K562 (cell line): ENCODE measurements at regions not wholly inside any gene's neighbourhood (a gene's known extent, or its start where the extent isn't known, plus 50 kb on each side); places are given as distances from the start of the nearest gene placed in this dataset.

Experiments
- ATAC-seq: fragments of 200-7000 bp; cut with Tn5 transposase; 3 replicates; pipeline ENCODE4 v1.9.1; 2020; ENCODE audit warnings: moderate library complexity
- BruUV-seq: library from RNA; stranded (reverse); fragments of 400-500 nt; replicated peaks from 2 replicates; lab custom pipeline; 2021; lab: Mats Ljungman, UMichigan
- CTCF ChIA-PET: fragments of 300-600 bp; formaldehyde crosslinking; extraction: SDS; loops from one replicate; lab custom pipeline; 2021; ENCODE audit warnings: low intra/inter-chr PET ratio; lab: Yijun Ruan, JAX
- POLR2A ChIA-PET: fragments of 300-600, 350-650 bp; sonication (Branson Sonifier 250); formaldehyde crosslinking; extraction: SDS; loops from one replicate; lab custom pipeline; 2021; ENCODE audit warnings: antibody characterized with exemption, inconsistent platforms; lab: Yijun Ruan, JAX
- DNase-seq, 4 experiments: peaks; one replicate each; pipeline versions ENCODE4 v3.0.0 to v3.0.0-alpha.2; 2011 to 2018; ENCODE audit warnings: low spot score in 3 of 4, mixed read lengths in 3 of 4; ENCODE audit errors: extremely low read depth in 1 of 4
- FAIRE-seq: peaks from 2 replicates; lab custom pipeline; 2011; peaks lifted over from hg19 to GRCh38; lab: Jason Lieb, UNC
- H2AFZ ChIP-seq: 2 replicates; pipeline ENCODE4 v1.6.0; 2011; ENCODE audit warnings: low read depth, low read length, control low read depth, inconsistent platforms
- H3K27ac ChIP-seq: fragments of 200-600 bp; 3 replicates; pipeline ENCODE4 v1.8.0; 2011; ENCODE audit warnings: low read depth, mild to moderate bottlenecking, control low read depth, inconsistent platforms, low read length, moderate library complexity, mixed read lengths; ENCODE audit errors: extremely low read depth
- H3K27me3 ChIP-seq, 2 experiments: fragments of 300-600 bp in 1 of 2; 2 replicates in 1 of 2; 3 replicates in 1 of 2; pipeline versions ENCODE4 v1.6.0 to v1.8.0; 2011; ENCODE audit warnings: inconsistent platforms in 2 of 2, low read length in 2 of 2, mild to moderate bottlenecking in 1 of 2, mixed read lengths in 1 of 2, moderate library complexity in 1 of 2; ENCODE audit not compliant: control insufficient read depth in 2 of 2, insufficient read depth in 2 of 2
- H3K36me3 ChIP-seq: fragments of 300-600 bp; 3 replicates; pipeline ENCODE4 v1.8.0; 2011; ENCODE audit warnings: mild to moderate bottlenecking, low read length, inconsistent platforms; ENCODE audit not compliant: control insufficient read depth, insufficient read depth
- H3K4me1 ChIP-seq, 2 experiments: fragments of 200-600 bp in 1 of 2; replicated peaks in 1 of 2; 2 replicates in 1 of 2; 3 replicates in 1 of 2; pipeline versions ENCODE4 v1.5.1 to v1.8.0; 2011; ENCODE audit warnings: inconsistent platforms in 2 of 2, low read length in 2 of 2, mild to moderate bottlenecking in 1 of 2, mixed read lengths in 1 of 2, moderate library complexity in 1 of 2; ENCODE audit not compliant: control insufficient read depth in 2 of 2, insufficient read depth in 2 of 2
- H3K4me2 ChIP-seq: 2 replicates; pipeline ENCODE4 v1.6.1; 2011; ENCODE audit warnings: low read length, control low read depth, inconsistent platforms, mixed read lengths; ENCODE audit not compliant: insufficient read depth
- H3K4me3 ChIP-seq: fragments of 200-600 bp; sonication (generic), shearing (Covaris generic); 2 replicates; pipeline ENCODE4 v1.5.1; 2016; ENCODE audit warnings: control low read depth, inconsistent platforms
- H3K79me2 ChIP-seq: fragments of 200-600 bp; 3 replicates; pipeline ENCODE4 v1.8.0; 2011; ENCODE audit warnings: low read length, inconsistent platforms; ENCODE audit not compliant: control insufficient read depth, insufficient read depth
- H3K9ac ChIP-seq, 2 experiments: 2 replicates each; pipeline versions ENCODE4 v1.6.0 to v1.6.1; 2011; ENCODE audit warnings: low read depth in 2 of 2, low read length in 2 of 2, control low read depth in 1 of 2, inconsistent platforms in 1 of 2, mild to moderate bottlenecking in 1 of 2, mixed read lengths in 1 of 2; ENCODE audit not compliant: insufficient read depth in 1 of 2
- H3K9me1 ChIP-seq: one replicate; pipeline ENCODE4 v1.6.0; 2011; ENCODE audit warnings: inconsistent platforms, mild to moderate bottlenecking, low read length, moderate library complexity; ENCODE audit not compliant: control insufficient read depth, insufficient read depth
- H3K9me3 ChIP-seq: replicated peaks from 2 replicates; pipeline ENCODE4 v1.5.1; 2011; ENCODE audit warnings: low read depth, low read length, inconsistent platforms; ENCODE audit not compliant: control insufficient read depth, insufficient read depth
- H4K20me1 ChIP-seq: replicated peaks from 2 replicates; pipeline ENCODE4 v1.6.1; 2011; ENCODE audit warnings: low read length, inconsistent platforms, mixed read lengths; ENCODE audit not compliant: control insufficient read depth, insufficient read depth
- ARID1B ChIP-seq: fragments of 450-650 bp; IDR thresholded peaks from 2 replicates; pipeline ENCODE4 v1.6.1; 2016; ENCODE audit warnings: antibody characterized with exemption, mild to moderate bottlenecking, inconsistent platforms
- BACH1 ChIP-seq: fragments of 200-800 bp; sonication (Bioruptor generic); IDR thresholded peaks from 2 replicates; pipeline ENCODE4 v1.6.1; 2016; ENCODE audit warnings: missing genetic modification characterization, missing compliant biosample characterization
- CBX1 ChIP-seq: sonication (generic); IDR thresholded peaks from 2 replicates; pipeline ENCODE4 v1.6.1; 2016; ENCODE audit warnings: antibody characterized with exemption, low read depth, mild to moderate bottlenecking
- CTCF ChIP-seq, 3 experiments: IDR thresholded peaks in 2 of 3; conservative IDR thresholded peaks in 1 of 3; 2 replicates each; pipeline ENCODE4 v1.5.1; 2011 to 2012; ENCODE audit warnings: low read length in 3 of 3, mild to moderate bottlenecking in 3 of 3, control low read depth in 2 of 3, improper control_type of control experiment in 1 of 3, inconsistent platforms in 1 of 3, low read depth in 1 of 3, mixed read lengths in 1 of 3, moderate library complexity in 1 of 3; ENCODE audit not compliant: insufficient read depth in 2 of 3
- CTCFL ChIP-seq: IDR thresholded peaks from 2 replicates; pipeline ENCODE4 v1.6.1; 2011; ENCODE audit warnings: borderline replicate concordance, low read depth, mild to moderate bottlenecking, moderate library complexity, low read length; ENCODE audit not compliant: insufficient read depth, poor library complexity, severe bottlenecking
- RAD21 ChIP-seq, 2 experiments: fragments of 250-450 bp in 1 of 2; fragments of 450-650 bp in 1 of 2; sonication (Bioruptor Pico) in 1 of 2; formaldehyde crosslinking in 1 of 2; IDR thresholded peaks in 1 of 2; conservative IDR thresholded peaks in 1 of 2; 2 replicates each; pipeline versions ENCODE4 v1.4.0 to v1.8.0; 2020 to 2022; ENCODE audit warnings: mild to moderate bottlenecking in 2 of 2, moderate library complexity in 1 of 2
- SMAD2 ChIP-seq: fragments of 150-350 bp; IDR thresholded peaks from 2 replicates; pipeline ENCODE4 v1.6.1; 2014; ENCODE audit warnings: low read depth, mild to moderate bottlenecking, low read length
- ZC3H4 ChIP-seq: sonication (generic); formaldehyde crosslinking; IDR thresholded peaks from 2 replicates; pipeline ENCODE4 v1.9.0; 2021; ENCODE audit warnings: missing genetic modification reagents, borderline replicate concordance
- ZNF324 ChIP-seq: fragments of 250-450 bp; sonication (Bioruptor Pico); IDR thresholded peaks from 2 replicates; pipeline ENCODE4 v1.4.0; 2020; ENCODE audit warnings: mild to moderate bottlenecking
- ZNF830 ChIP-seq: fragments of 250-450 bp; sonication (Bioruptor Pico); IDR thresholded peaks from 2 replicates; pipeline ENCODE4 v1.5.0; 2021; ENCODE audit warnings: mild to moderate bottlenecking
- WGBS: fragments of 100-300 bp; shearing (Covaris generic); methylation state at CpG from one replicate; pipeline ENCODE4 v1.1.6; 2016; ENCODE audit warnings: low coverage, mixed read lengths; ENCODE audit not compliant: insufficient coverage; ENCODE audit errors: missing lambda C conversion rate; 5-methylcytosine and 5-hydroxymethylcytosine counted together
- in situ Hi-C: fragments of 300-500 bp; cut with MboI; formaldehyde crosslinking; loops from 4 replicates; pipeline ENCODE4 v1.15.0; 2018; ENCODE audit warnings: inconsistent platforms, mixed read lengths
- intact Hi-C: fragments of 100-400 bp; cut with micrococcal nuclease; formaldehyde crosslinking; loops from 2 replicates; pipeline ENCODE4 v1.14.2; 2022
- TF ChIP-seq, protein P1 (sequence below), 2 experiments: fragments of 200-800 bp in 1 of 2; sonication (Bioruptor generic) in 1 of 2; sonication (generic) in 1 of 2; formaldehyde crosslinking in 1 of 2; IDR thresholded peaks in 1 of 2; conservative IDR thresholded peaks in 1 of 2; 2 replicates each; pipeline versions ENCODE4 v1.5.0 to v1.6.1; 2016 to 2020; ENCODE audit warnings: missing compliant biosample characterization in 1 of 2, missing genetic modification characterization in 1 of 2, missing genetic modification reagents in 1 of 2

DNA sequence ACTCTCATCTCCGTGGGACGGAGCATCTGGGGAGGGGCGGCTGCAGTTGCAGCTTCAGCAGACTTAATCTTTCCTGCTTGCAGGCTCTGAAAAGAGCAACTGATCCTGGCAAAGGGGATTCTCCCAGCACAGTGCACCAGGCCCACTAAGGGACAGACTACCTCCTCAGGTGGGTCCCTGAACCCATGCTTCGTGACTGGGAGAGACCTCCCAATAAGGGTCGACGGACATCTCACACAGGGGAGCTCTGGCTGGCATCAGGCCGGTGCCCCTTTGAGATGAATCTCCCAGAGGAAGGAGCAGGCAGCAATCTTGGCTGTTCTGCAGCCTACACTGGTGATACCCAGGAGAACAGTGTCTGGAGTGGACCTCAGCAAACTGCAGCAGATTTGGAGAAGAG is 303.3 kb upstream of the FGF16 start (continued):
- TF ChIP-seq, protein P1, sequence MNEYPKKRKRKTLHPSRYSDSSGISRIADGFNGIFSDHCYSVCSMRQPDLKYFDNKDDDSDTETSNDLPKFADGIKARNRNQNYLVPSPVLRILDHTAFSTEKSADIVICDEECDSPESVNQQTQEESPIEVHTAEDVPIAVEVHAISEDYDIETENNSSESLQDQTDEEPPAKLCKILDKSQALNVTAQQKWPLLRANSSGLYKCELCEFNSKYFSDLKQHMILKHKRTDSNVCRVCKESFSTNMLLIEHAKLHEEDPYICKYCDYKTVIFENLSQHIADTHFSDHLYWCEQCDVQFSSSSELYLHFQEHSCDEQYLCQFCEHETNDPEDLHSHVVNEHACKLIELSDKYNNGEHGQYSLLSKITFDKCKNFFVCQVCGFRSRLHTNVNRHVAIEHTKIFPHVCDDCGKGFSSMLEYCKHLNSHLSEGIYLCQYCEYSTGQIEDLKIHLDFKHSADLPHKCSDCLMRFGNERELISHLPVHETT (CRISPR knock-in tag; conservative IDR thresholded peaks at IDR 0.05 in 1 of 2, IDR thresholded peaks at IDR 0.05 in 1 of 2): no peak
- TF ChIP-seq ZC3H4 (CRISPR knock-in tag): no peak
- TF ChIP-seq ZNF830: no peak
- TF ChIP-seq ARID1B: no peak
- no peak for TF ChIP-seq SMAD2
- TF ChIP-seq CBX1: no peak
- no peak for TF ChIP-seq ZNF324 (CRISPR knock-in tag)

- TF ChIP-seq CTCF (IDR thresholded peaks at IDR 0.05 in 2 of 3, conservative IDR thresholded peaks at IDR 0.05 in 1 of 3; ENCODE audit: insufficient read depth in 2 of 3, low read depth in 1 of 3, low read length in 3 of 3) (peak in 2 of 3 experiments; percentile 26 to 50; a peak in 2 of 6 replicates), CTCFL (peak; percentile 57), RAD21 (CRISPR knock-in tag; conservative IDR thresholded peaks at IDR 0.05 in 1 of 2, IDR thresholded peaks at IDR 0.05 in 1 of 2) (0 out of 4 replicates have a peak, but pooled peaks of 1 of the 2 experiments have one; percentile 14), BACH1 (tag) (no peak)
- intact Hi-C loops (no loop called here), in situ Hi-C loops (no loop called here)
- no peak overlapping the region for H3K27ac ChIP-seq
- FAIRE-seq: no peak
- BruUV-seq: no TSS peak
- H3K9me1 ChIP-seq: no peaks in the 10 kb centered on the region
- ATAC-seq: no peak; the same call in 2 of the 3 replicates
- H3K27me3 ChIP-seq: no peaks in the 10 kb centered on the region
- H3K9ac ChIP-seq: no peak overlapping the region
- 0% methylated on average over 2 of the region's 2 CpGs for WGBS
- no peaks in the 10 kb centered on the region for H3K4me1 ChIP-seq
- H3K4me3 ChIP-seq: no peak overlapping the region
- no peak overlapping the region for H3K4me2 ChIP-seq
- CTCF ChIA-PET: no interaction called here
- H3K36me3 ChIP-seq: no peaks in the 10 kb centered on the region
- H4K20me1 ChIP-seq: no peaks in the 10 kb centered on the region
- H3K79me2 ChIP-seq: no peaks in the 10 kb centered on the region
- no peaks in the 10 kb centered on the region for H3K9me3 ChIP-seq
- no peak overlapping the region for H2AFZ ChIP-seq
- POLR2A ChIA-PET: no interaction called here
- DNase-seq: peak in 1 of 4 experiments; percentile 5
Measured at GRCh38 chrX:77160301-77160700, 286.9 kb upstream of the FGF16 start.
